GM18909 (cell line): ENCODE measurements at regions not wholly inside any gene's neighbourhood (a gene's known extent, or its start where the extent isn't known, plus 50 kb on each side); places are given as distances from the start of the nearest gene placed in this dataset.

ENCODE experiments used
- ATAC-seq: cut with Tn5 transposase; IDR thresholded peaks from one replicate; pipeline ENCODE4 v1.9.1; 2021; ENCODE audit warnings: mild to moderate bottlenecking; ENCODE audit not compliant: unreplicated experiment, poor library complexity

DNA sequence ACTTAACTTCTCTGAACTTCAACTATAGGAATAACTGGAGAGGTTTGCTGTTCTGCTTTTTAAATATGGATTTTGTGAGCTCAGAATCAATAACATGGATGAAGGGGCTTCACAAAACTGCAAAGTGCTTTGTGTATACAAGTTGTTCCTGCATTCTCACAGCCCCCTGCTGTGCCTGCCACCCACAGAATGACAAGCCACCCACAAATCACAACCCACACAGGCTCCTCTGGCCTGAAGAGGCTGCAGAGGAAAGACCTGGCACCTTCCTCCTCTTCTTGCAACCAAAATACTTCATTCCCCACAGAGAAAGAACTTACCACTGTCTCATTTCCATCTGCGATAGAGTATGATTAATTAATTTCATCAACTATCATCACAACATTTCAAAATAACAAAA is 106.7 kb upstream of the NHSL1 start:
- no peak for ATAC-seq

- ATAC-seq: no peak
Observed at GRCh38 chr6:138607478-138608433, 108.5 kb upstream of the NHSL1 start.

GRCh38 chr6:138608896-138609295 is 109.6 kb upstream of the NHSL1 start:
- no peak for ATAC-seq

DNA sequence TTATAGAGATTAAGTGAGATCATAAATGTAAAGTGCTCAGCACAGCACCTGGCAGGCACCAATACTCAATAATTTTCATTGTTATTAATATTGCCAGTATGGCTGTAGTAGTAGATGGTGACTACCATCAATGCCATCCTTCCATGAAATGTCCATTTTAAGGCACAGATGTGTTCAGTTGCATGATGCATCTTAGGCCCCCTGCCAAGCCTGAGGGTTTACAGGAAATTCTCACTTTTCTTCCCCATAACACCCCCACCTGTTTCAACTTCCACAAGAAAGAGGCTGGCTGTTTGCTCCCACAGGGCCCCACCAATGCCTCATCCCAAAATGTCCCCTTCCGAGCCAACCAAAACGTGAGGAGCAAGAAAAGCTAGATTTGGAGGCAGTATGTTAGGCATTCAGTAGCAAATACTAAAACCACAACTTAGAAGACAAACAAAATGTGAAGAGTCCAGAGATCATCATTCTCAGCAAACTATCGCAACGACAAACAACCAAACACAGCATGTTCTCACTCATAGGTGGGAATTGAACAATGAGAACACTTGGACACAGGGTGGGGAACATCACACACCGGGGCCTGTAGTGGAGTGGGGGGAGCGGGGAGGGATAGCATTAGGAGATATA is 110.6 kb upstream of the NHSL1 start:
- ATAC-seq: no peak

DNA sequence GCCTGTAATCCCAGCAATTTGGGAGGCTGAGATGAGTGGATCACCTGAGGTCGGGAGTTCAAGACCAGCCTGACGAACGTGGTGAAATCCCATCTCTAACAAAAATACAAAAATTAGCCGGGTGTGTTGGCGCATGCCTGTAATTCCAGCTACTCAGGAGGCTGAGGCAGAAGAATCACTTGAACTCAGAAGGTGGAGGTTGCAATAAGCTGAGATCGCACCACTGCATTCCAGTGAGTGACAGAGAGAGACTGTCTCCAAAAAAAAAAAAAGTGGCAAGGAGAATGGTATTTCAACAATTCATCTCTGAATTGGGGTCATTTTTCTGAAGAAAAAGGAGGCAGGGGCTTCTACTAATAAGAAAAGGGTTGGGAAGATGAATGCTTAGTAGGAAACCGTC is 111.5 kb upstream of the NHSL1 start:
- ATAC-seq: no peak

GRCh38 chr6:138614151-138614550 is 114.9 kb upstream of the NHSL1 start:
- ATAC-seq: no peak

DNA sequence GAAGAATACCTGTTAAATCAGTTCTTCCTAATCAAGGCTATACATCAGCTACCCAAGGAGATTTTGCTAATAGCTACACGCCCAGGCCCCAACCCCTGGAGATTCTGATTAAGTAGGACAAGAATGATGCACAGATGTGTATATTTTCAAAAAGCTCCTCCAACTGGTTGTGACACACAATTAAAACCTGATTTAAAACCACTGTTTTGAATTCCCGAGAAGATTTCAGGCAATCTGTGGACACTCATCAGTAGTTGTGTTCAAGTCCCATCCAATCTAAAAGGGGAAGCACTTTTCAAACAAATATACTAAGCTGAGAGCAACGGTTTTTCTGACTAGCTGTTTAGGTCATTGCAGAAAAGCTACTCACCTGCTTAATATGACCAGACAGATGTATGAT is 118.9 kb upstream of the NHSL1 start:
- no peak for ATAC-seq

- no peak for ATAC-seq
Observed at GRCh38 chr6:138620630-138621029, 121.3 kb upstream of the NHSL1 start.

DNA sequence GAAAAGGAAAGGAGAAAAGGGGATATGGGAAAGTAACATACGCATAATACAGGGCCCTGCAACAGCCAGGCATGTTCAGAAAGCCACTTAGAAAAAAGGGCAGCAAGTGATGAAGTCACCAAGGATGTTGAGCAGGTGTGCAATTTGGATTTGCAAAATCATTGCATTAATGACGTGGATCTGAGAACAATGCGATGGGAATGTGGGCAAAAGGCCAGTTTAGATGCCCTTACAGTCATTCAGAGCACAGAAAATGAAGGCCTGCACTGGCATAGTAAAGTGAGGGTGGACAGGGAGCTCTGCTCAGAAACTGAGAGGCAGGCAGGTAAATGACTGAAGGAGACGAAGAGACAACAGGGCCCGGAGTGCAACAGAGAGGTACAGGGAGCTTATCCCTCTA is 123.7 kb upstream of the NHSL1 start:
- ATAC-seq: no peak

GRCh38 chr6:138631566-138631965 is 132.3 kb upstream of the NHSL1 start:
- ATAC-seq: no peak

DNA sequence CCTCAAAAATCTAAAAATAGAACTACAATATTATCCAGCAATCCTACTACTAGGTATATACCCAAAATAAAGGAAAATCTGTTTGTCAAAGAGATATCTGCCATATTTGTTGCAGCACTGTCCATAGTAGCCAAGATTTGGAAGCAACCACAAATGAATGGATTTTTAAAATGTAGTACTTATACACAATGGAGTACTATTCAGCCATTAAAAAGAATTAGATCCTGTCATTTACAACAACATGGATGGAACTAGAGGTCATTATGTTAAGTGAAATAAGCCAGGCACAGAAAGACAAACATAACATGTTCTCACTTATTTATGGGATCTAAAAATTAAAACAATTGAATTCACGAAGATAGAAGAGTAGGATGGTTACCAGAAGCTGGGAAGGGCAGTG is 135.7 kb upstream of the CCDC28A start:
- no peak for ATAC-seq

GRCh38 chr6:138638604-138639003 is 135.0 kb upstream of the CCDC28A start:
- ATAC-seq: no peak

DNA sequence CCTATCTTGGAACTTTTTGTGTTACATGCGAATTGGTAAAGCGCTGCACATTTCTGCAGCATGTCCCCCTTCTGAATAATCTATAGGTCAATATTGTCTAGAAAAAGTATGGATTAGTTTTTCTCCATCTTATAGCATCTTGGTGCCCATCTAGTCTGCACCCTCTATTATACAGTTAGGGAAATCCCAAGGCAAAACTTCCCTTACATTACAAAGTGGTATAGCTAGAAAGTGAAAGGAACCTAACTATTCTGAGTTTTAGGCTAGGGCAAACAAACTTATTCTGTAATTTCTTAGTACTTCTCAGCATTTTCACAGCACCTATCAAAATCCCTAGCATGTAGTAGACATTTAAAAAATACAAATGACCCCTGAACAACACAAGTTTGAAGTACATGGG is 133.5 kb upstream of the CCDC28A start:
- no peak for ATAC-seq

DNA sequence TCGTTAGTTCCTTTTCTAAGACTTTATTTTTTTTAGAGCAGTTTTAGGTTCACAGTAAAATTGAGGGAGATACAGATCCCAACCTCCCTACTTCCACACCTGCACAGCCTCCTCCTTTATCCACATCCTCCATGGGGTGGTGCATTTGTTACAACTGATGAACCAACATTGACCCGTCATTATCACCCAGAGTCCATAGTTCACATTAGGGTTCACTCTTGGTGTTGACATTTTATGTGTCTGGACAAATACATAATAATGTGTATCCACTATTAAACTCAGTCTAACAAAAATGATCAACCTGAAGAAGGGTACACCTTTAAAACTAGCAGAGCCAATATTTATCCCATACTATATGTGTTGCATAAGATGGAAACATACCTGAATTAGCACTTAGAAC is 130.4 kb upstream of the CCDC28A start:
- ATAC-seq: no peak

GRCh38 chr6:138645976-138646640 is 127.5 kb upstream of the CCDC28A start:
- ATAC-seq: no peak

GRCh38 chr6:138647006-138647405 is 126.6 kb upstream of the CCDC28A start:
- ATAC-seq: no peak

- ATAC-seq: no peak
Observed at GRCh38 chr6:138648127-138648526, 125.4 kb upstream of the CCDC28A start.

GRCh38 chr6:138651491-138651890 is 122.1 kb upstream of the CCDC28A start:
- no peak for ATAC-seq

GRCh38 chr6:138652824-138653223 is 120.7 kb upstream of the CCDC28A start:
- no peak for ATAC-seq

- no peak for ATAC-seq
Observed at GRCh38 chr6:138653435-138653834, 120.1 kb upstream of the CCDC28A start.
